ENCODE measurements at regions not wholly inside any gene's neighbourhood (a gene's known extent, or its start where the extent isn't known, plus 50 kb on each side); places are given as distances from the start of the nearest gene placed in this dataset.

GRCh38 chr4:126812076-126812475 lies 820.7 kb upstream of the INTU start:
- DNase-seq = no peak

GRCh38 chr4:126820631-126821030 lies 812.1 kb upstream of the INTU start:
- DNase-seq = no peak

- DNase-seq = no peak
Observed at GRCh38 chr4:126821152-126821551, 811.6 kb upstream of the INTU start.

- no peak for DNase-seq
Observed at GRCh38 chr4:126825083-126825482, 807.7 kb upstream of the INTU start.

GRCh38 chr4:126827669-126828068 lies 805.1 kb upstream of the INTU start:
- DNase-seq = no peak

GRCh38 chr4:126834854-126835253 lies 797.9 kb upstream of the INTU start:
- DNase-seq = no peak

GRCh38 chr4:126838941-126839679 lies 793.6 kb upstream of the INTU start:
- DNase-seq = no peak

GRCh38 chr4:126843492-126844067 lies 789.2 kb upstream of the INTU start:
- no peak for DNase-seq

- DNase-seq = no peak
Observed at GRCh38 chr4:126850286-126850685, 782.5 kb upstream of the INTU start.

GRCh38 chr4:126851391-126851790 lies 781.4 kb upstream of the INTU start:
- DNase-seq = no peak

GRCh38 chr4:126853715-126854114 lies 779.0 kb upstream of the INTU start:
- DNase-seq = no peak

GRCh38 chr4:126856906-126857305 lies 775.9 kb upstream of the INTU start:
- no peak for DNase-seq

- DNase-seq = no peak
Observed at GRCh38 chr4:126859314-126859713, 773.4 kb upstream of the INTU start.

- no peak for DNase-seq
Observed at GRCh38 chr4:126859872-126860271, 772.9 kb upstream of the INTU start.

GRCh38 chr4:126860308-126860707 lies 772.4 kb upstream of the INTU start:
- no peak for DNase-seq

GRCh38 chr4:126869967-126870366 lies 762.8 kb upstream of the INTU start:
- no peak for DNase-seq

- DNase-seq = no peak
Observed at GRCh38 chr4:126871810-126872209, 760.9 kb upstream of the INTU start.

GRCh38 chr4:126874533-126874932 lies 758.2 kb upstream of the INTU start:
- DNase-seq = no peak

GRCh38 chr4:126888968-126889367 lies 743.8 kb upstream of the INTU start:
- DNase-seq = no peak

GRCh38 chr4:126890383-126890782 lies 742.4 kb upstream of the INTU start:
- DNase-seq = no peak

GRCh38 chr4:126890994-126891393 lies 741.8 kb upstream of the INTU start:
- no peak for DNase-seq

GRCh38 chr4:126894963-126895362 lies 737.8 kb upstream of the INTU start:
- DNase-seq = no peak

- DNase-seq = no peak
Observed at GRCh38 chr4:126895988-126896570, 736.7 kb upstream of the INTU start.

- no peak for DNase-seq
Observed at GRCh38 chr4:126897038-126897437, 735.7 kb upstream of the INTU start.

GRCh38 chr4:126898815-126899214 lies 733.9 kb upstream of the INTU start:
- no peak for DNase-seq

All from NCI-H1694 treated with DMSO at 0.1 percent for 48 hours (cell line).